ENCODE measurements at regions not wholly inside any gene's neighbourhood (a gene's known extent, or its start where the extent isn't known, plus 50 kb on each side); places are given as distances from the start of the nearest gene placed in this dataset.

GRCh38 chr4:65951177-65951576 is 280.9 kb upstream of the EPHA5 start:
- no peaks in the 10 kb centered on the region for H3K36me3 ChIP-seq (ENCODE audit: low read length)
- H3K9ac ChIP-seq (ENCODE audit: low read length): no peak overlapping the region
- TF ChIP-seq CTCF (IDR thresholded peaks at IDR 0.05; ENCODE audit: insufficient read depth, low read length, poor library complexity, severe bottlenecking) (no peak), EZH2phosphoT487 (conservative IDR thresholded peaks at IDR 0.05; ENCODE audit: low read length) (no peak)
- no peak overlapping the region for H3K4me3 ChIP-seq (ENCODE audit: insufficient read depth, low read length, poor library complexity, severe bottlenecking)
- no peaks in the 10 kb centered on the region for H3K27me3 ChIP-seq (ENCODE audit: low read length)
- H2AFZ ChIP-seq (ENCODE audit: low read depth, low read length, severe bottlenecking): no peak overlapping the region
- H4K20me1 ChIP-seq (ENCODE audit: low read depth, low read length): no peaks in the 10 kb centered on the region
- no peak overlapping the region for H3K27ac ChIP-seq (ENCODE audit: low read depth, low read length)
- no peaks in the 10 kb centered on the region for H3F3A ChIP-seq (ENCODE audit: insufficient read depth)
- H3K9me2 ChIP-seq (replicated peaks; ENCODE audit: insufficient read depth, low read length): no peaks in the 10 kb centered on the region
- H3K79me2 ChIP-seq (ENCODE audit: insufficient read depth, low read length): no peaks in the 10 kb centered on the region
- H3K9me3 ChIP-seq (ENCODE audit: insufficient read depth, low read length): no peaks in the 10 kb centered on the region
- no peak overlapping the region for H3K4me2 ChIP-seq (ENCODE audit: low read depth, low read length, poor library complexity, severe bottlenecking)

DNA sequence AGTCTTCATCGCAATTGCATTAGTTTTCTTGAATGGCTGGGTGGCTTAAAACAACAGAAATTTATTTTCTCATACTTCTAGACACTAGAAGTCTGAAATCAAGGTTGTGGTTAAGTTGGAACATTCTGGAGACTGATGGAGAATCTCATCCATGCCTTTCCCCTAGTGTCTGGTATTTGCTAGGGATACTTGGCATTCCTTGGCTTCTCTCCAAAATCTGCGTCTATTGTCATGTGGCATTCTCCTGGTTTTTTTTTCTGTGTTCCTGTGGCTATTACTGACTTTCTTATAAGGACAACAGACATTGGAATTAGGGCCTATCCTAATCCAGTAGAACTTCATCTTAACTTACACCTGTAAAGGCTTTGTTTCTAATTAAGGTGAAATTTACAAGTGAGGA is 272.8 kb upstream of the EPHA5 start:
- Histone ChIP-seq H3K9ac (ENCODE audit: low read length) (no peak overlapping the region), H3K79me2 (ENCODE audit: insufficient read depth, low read length) (no peaks in the 10 kb centered on the region), H3K9me2 (replicated peaks; ENCODE audit: insufficient read depth, low read length) (no peaks in the 10 kb centered on the region), H2AFZ (ENCODE audit: low read depth, low read length, severe bottlenecking) (no peak overlapping the region), H3K9me3 (ENCODE audit: insufficient read depth, low read length) (no peaks in the 10 kb centered on the region), H3K4me3 (ENCODE audit: insufficient read depth, low read length, poor library complexity, severe bottlenecking) (no peak overlapping the region), H3K27ac (ENCODE audit: low read depth, low read length) (no peak overlapping the region), H3F3A (ENCODE audit: insufficient read depth) (no peaks in the 10 kb centered on the region), H3K36me3 (ENCODE audit: low read length) (no peaks in the 10 kb centered on the region), H4K20me1 (ENCODE audit: low read depth, low read length) (no peaks in the 10 kb centered on the region), H3K27me3 (ENCODE audit: low read length) (no peaks in the 10 kb centered on the region), H3K4me2 (ENCODE audit: low read depth, low read length, poor library complexity, severe bottlenecking) (no peak overlapping the region)
- TF ChIP-seq CTCF (IDR thresholded peaks at IDR 0.05; ENCODE audit: insufficient read depth, low read length, poor library complexity, severe bottlenecking): no peak
- no peak for TF ChIP-seq EZH2phosphoT487 (conservative IDR thresholded peaks at IDR 0.05; ENCODE audit: low read length)

GRCh38 chr4:65924843-65925242 is 254.6 kb upstream of the EPHA5 start:
- Histone ChIP-seq H3K9ac (ENCODE audit: low read length) (no peak overlapping the region), H3K9me3 (ENCODE audit: insufficient read depth, low read length) (no peaks in the 10 kb centered on the region), H2AFZ (ENCODE audit: low read depth, low read length, severe bottlenecking) (no peak overlapping the region), H3K4me3 (ENCODE audit: insufficient read depth, low read length, poor library complexity, severe bottlenecking) (no peak overlapping the region), H3K27ac (ENCODE audit: low read depth, low read length) (no peak overlapping the region), H3K27me3 (ENCODE audit: low read length) (no peaks in the 10 kb centered on the region), H3K36me3 (ENCODE audit: low read length) (no peaks in the 10 kb centered on the region), H3K79me2 (ENCODE audit: insufficient read depth, low read length) (no peaks in the 10 kb centered on the region), H3K4me2 (ENCODE audit: low read depth, low read length, poor library complexity, severe bottlenecking) (no peak overlapping the region), H3K9me2 (replicated peaks; ENCODE audit: insufficient read depth, low read length) (no peaks in the 10 kb centered on the region), H4K20me1 (ENCODE audit: low read depth, low read length) (no peaks in the 10 kb centered on the region), H3F3A (ENCODE audit: insufficient read depth) (no peaks in the 10 kb centered on the region)
- TF ChIP-seq EZH2phosphoT487 (conservative IDR thresholded peaks at IDR 0.05; ENCODE audit: low read length) (no peak), CTCF (IDR thresholded peaks at IDR 0.05; ENCODE audit: insufficient read depth, low read length, poor library complexity, severe bottlenecking) (no peak)

DNA sequence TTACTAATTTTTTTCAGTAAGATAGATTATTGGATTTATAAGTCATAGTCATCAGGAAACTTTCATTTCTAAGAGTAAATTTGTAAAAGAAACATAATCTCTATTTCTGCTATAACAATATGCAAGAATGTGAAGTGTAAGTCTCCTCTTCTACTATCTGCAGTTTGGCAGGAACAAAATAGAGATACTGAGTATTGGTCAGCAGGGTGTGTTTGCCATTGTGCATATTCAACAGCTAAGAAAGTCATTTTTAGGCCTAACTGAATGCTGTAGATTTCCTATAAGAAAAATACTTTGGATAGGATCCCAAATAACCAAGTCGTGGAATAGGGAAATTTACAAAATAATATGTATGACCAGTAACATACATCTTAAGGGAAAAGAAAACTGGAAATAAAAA is 253.3 kb upstream of the EPHA5 start:
- no peak for TF ChIP-seq CTCF (IDR thresholded peaks at IDR 0.05; ENCODE audit: insufficient read depth, low read length, poor library complexity, severe bottlenecking)
- TF ChIP-seq EZH2phosphoT487 (conservative IDR thresholded peaks at IDR 0.05; ENCODE audit: low read length): no peak

More for the DNA sequence above, 253.3 kb upstream of the EPHA5 start:
- no peaks in the 10 kb centered on the region for H3F3A ChIP-seq (ENCODE audit: insufficient read depth)
- no peaks in the 10 kb centered on the region for H3K9me3 ChIP-seq (ENCODE audit: insufficient read depth, low read length)
- no peaks in the 10 kb centered on the region for H3K79me2 ChIP-seq (ENCODE audit: insufficient read depth, low read length)
- no peak overlapping the region for H3K9ac ChIP-seq (ENCODE audit: low read length)
- no peak overlapping the region for H3K27ac ChIP-seq (ENCODE audit: low read depth, low read length)
- H2AFZ ChIP-seq (ENCODE audit: low read depth, low read length, severe bottlenecking): no peak overlapping the region
- H3K36me3 ChIP-seq (ENCODE audit: low read length): no peaks in the 10 kb centered on the region
- H3K4me2 ChIP-seq (ENCODE audit: low read depth, low read length, poor library complexity, severe bottlenecking): no peak overlapping the region
- H3K27me3 ChIP-seq (ENCODE audit: low read length): no peaks in the 10 kb centered on the region
- no peak overlapping the region for H3K4me3 ChIP-seq (ENCODE audit: insufficient read depth, low read length, poor library complexity, severe bottlenecking)
- no peaks in the 10 kb centered on the region for H4K20me1 ChIP-seq (ENCODE audit: low read depth, low read length)
- no peaks in the 10 kb centered on the region for H3K9me2 ChIP-seq (replicated peaks; ENCODE audit: insufficient read depth, low read length)

Measured in SU-DHL-6 (cell line).